Ascending aorta (tissue), 2 donors: ENCODE measurements at regions not wholly inside any gene's neighbourhood (a gene's known extent, or its start where the extent isn't known, plus 50 kb on each side); places are given as distances from the start of the nearest gene placed in this dataset.

Experiments
- DNase-seq, 2 donors: peaks; one replicate each; pipeline ENCODE4 v3.0.0-alpha.2; 2019; ENCODE audit warnings: low spot score in 2 of 2
- H3K27ac ChIP-seq, 2 donors: fragments of 200-600 bp; sonication (generic); one replicate each; pipeline ENCODE4 v1.5.1; 2016 to 2017; ENCODE audit warnings: mild to moderate bottlenecking in 1 of 2
- H3K27me3 ChIP-seq: fragments of 200-600 bp; sonication (generic); one replicate; pipeline ENCODE4 v1.5.1; 2017
- H3K36me3 ChIP-seq, 2 donors: fragments of 200-600 bp; sonication (generic); one replicate each; pipeline ENCODE4 v1.5.1; 2016
- H3K4me1 ChIP-seq, 2 donors: fragments of 200-600 bp; sonication (generic); one replicate each; pipeline ENCODE4 v1.5.1; 2016 to 2017; ENCODE audit warnings: mild to moderate bottlenecking in 1 of 2
- H3K4me3 ChIP-seq, 2 donors: fragments of 200-600 bp; sonication (generic); one replicate each; pipeline ENCODE4 v1.5.1; 2016 to 2017; ENCODE audit warnings: mild to moderate bottlenecking in 1 of 2
- H3K9me3 ChIP-seq, 2 donors: fragments of 200-600 bp; sonication (generic); one replicate each; pipeline ENCODE4 v1.5.1; 2016
- CTCF ChIP-seq, 3 experiments: fragments of 200-600 bp in 2 of 3; fragments of 450-650 bp in 1 of 3; sonication (generic) in 2 of 3; IDR thresholded peaks; one replicate each; pipeline ENCODE4 v1.5.1; 2016 to 2019; ENCODE audit warnings: antibody characterized with exemption in 3 of 3, mild to moderate bottlenecking in 1 of 3, moderate library complexity in 1 of 3
- intact Hi-C: fragments of 100-400 bp; cut with DNase I; formaldehyde crosslinking; loops from one replicate; pipeline ENCODE4 v1.15.1; 2023

GRCh38 chr4:128571747-128572146 is 237.8 kb upstream of the JADE1 start:
- Histone ChIP-seq H3K4me1 (peaks cover 6 to 17% of the 10 kb centered on the region in 2 donors), H3K4me3 (no peak overlapping the region), H3K27me3 (no peaks in the 10 kb centered on the region), H3K27ac (peak overlapping the region in 1 of 2 donors; percentile 29), H3K9me3 (no peaks in the 10 kb centered on the region), H3K36me3 (no peaks in the 10 kb centered on the region)
- intact Hi-C loops: loop anchor here (2.0 to 5.0 kb wide), 3 partner anchors 54 to 117 kb away; no protein-coding TSS in a partner anchor
- TF ChIP-seq CTCF (IDR thresholded peaks at IDR 0.05): no peak
- peak in 1 of 2 donors; percentile 85 for DNase-seq

GRCh38 chr4:128570387-128570975 is 239.0 kb upstream of the JADE1 start:
- Histone ChIP-seq H3K4me3 (no peak overlapping the region), H3K4me1 (peaks cover 6 to 17% of the 10 kb centered on the region in 2 donors), H3K27me3 (no peaks in the 10 kb centered on the region), H3K36me3 (no peaks in the 10 kb centered on the region), H3K9me3 (no peaks in the 10 kb centered on the region), H3K27ac (peak overlapping the region in 1 of 2 donors; percentile 29)
- no peak for TF ChIP-seq CTCF (IDR thresholded peaks at IDR 0.05)
- intact Hi-C loops: loop anchor here (5.0 kb wide), 2 partner anchors 53 to 92 kb away; no protein-coding TSS in a partner anchor
- peak; percentile 27 to 80 for DNase-seq

GRCh38 chr4:128566693-128567092 is 242.8 kb upstream of the JADE1 start:
- Histone ChIP-seq H3K4me3 (no peak overlapping the region), H3K27me3 (no peaks in the 10 kb centered on the region), H3K4me1 (peaks cover 6 to 8% of the 10 kb centered on the region in 2 donors), H3K36me3 (no peaks in the 10 kb centered on the region), H3K9me3 (no peaks in the 10 kb centered on the region), H3K27ac (no peak overlapping the region)
- no peak for DNase-seq
- intact Hi-C loops: loop anchor here (2.0 to 5.0 kb wide), 3 partner anchors 242 to 296 kb away; partner anchors contain the start of genes JADE1 and PGRMC2
- no peak for TF ChIP-seq CTCF (IDR thresholded peaks at IDR 0.05)

- no peak overlapping the region for H3K27ac ChIP-seq
- no peak for DNase-seq
- no peaks in the 10 kb centered on the region for H3K36me3 ChIP-seq
- no peaks in the 10 kb centered on the region for H3K9me3 ChIP-seq
- TF ChIP-seq CTCF (IDR thresholded peaks at IDR 0.05): peak in 2 of 3 experiments; percentile 22 to 40
- H3K27me3 ChIP-seq: no peaks in the 10 kb centered on the region
- intact Hi-C loops: loop anchor here (2.0 to 5.0 kb wide), 3 partner anchors 243 to 297 kb away; partner anchors contain the start of genes JADE1 and PGRMC2
- H3K4me1 ChIP-seq: no peaks in the 10 kb centered on the region
- H3K4me3 ChIP-seq: no peak overlapping the region
These were observed 243.8 kb upstream of the JADE1 start for GRCh38 chr4:128565565-128566186.

- no peak overlapping the region for H3K27ac ChIP-seq
- H3K4me3 ChIP-seq: no peak overlapping the region
- no peak for TF ChIP-seq CTCF (IDR thresholded peaks at IDR 0.05)
- H3K4me1 ChIP-seq: no peaks in the 10 kb centered on the region
- no peaks in the 10 kb centered on the region for H3K27me3 ChIP-seq
- no peak for DNase-seq
- no peaks in the 10 kb centered on the region for H3K9me3 ChIP-seq
- intact Hi-C loops: loop anchor here (5.0 kb wide), 2 partner anchors 278 to 297 kb away; partner anchors contain the start of gene PGRMC2
- no peaks in the 10 kb centered on the region for H3K36me3 ChIP-seq
These were observed 244.4 kb upstream of the JADE1 start for GRCh38 chr4:128565054-128565453.
